NB4 (cell line): ENCODE measurements at regions not wholly inside any gene's neighbourhood (a gene's known extent, or its start where the extent isn't known, plus 50 kb on each side); places are given as distances from the start of the nearest gene placed in this dataset.

Experiments used
- DNase-seq: peaks from one replicate; pipeline ENCODE4 v3.0.0; 2010; ENCODE audit warnings: low read depth
- H3K4me3 ChIP-seq: one replicate; pipeline ENCODE4 v1.5.1; 2011; ENCODE audit warnings: mild to moderate bottlenecking, low read depth, low read length, moderate library complexity
- CTCF ChIP-seq: IDR thresholded peaks from one replicate; pipeline ENCODE4 v1.5.1; 2012; ENCODE audit warnings: low read depth, low read length
- MAX ChIP-seq: IDR thresholded peaks from 2 replicates; pipeline ENCODE4 v1.6.1; 2011; ENCODE audit warnings: low read depth, low read length
- MYC ChIP-seq: IDR thresholded peaks from 2 replicates; pipeline ENCODE4 v1.6.1; 2011; ENCODE audit warnings: low read depth, low read length
- POLR2A ChIP-seq: IDR thresholded peaks from 2 replicates; pipeline ENCODE4 v1.6.1; 2011; ENCODE audit warnings: mild to moderate bottlenecking; ENCODE audit not compliant: insufficient read length; ENCODE audit errors: extremely low read depth

- no peak for DNase-seq
- H3K4me3 ChIP-seq: no peak overlapping the region
- TF ChIP-seq POLR2A (no peak), MYC (no peak), CTCF (no peak), MAX (no peak)
Observed at GRCh38 chr3:87361271-87361670, 84.9 kb upstream of the POU1F1 start.

GRCh38 chr3:87359826-87360225, 83.4 kb upstream of the POU1F1 start:
- no peak for DNase-seq
- TF ChIP-seq CTCF (no peak), MAX (no peak), MYC (no peak), POLR2A (no peak)
- H3K4me3 ChIP-seq: no peak overlapping the region

- DNase-seq: no peak
- H3K4me3 ChIP-seq: no peak overlapping the region
- TF ChIP-seq POLR2A (no peak), MAX (no peak), CTCF (no peak), MYC (no peak)
Observed at GRCh38 chr3:87359025-87359424, 82.6 kb upstream of the POU1F1 start.

GRCh38 chr3:87358066-87358465, 81.7 kb upstream of the POU1F1 start:
- no peak for DNase-seq
- TF ChIP-seq CTCF (no peak), MAX (no peak), POLR2A (no peak), MYC (no peak)

GRCh38 chr3:87354398-87354797, 78.0 kb upstream of the POU1F1 start:
- H3K4me3 ChIP-seq: no peak overlapping the region
- peak; percentile 5 for DNase-seq
- TF ChIP-seq POLR2A (no peak), MAX (no peak), MYC (no peak), CTCF (no peak)

More at GRCh38 chr3:87358066-87358465, 81.7 kb upstream of the POU1F1 start:
- H3K4me3 ChIP-seq: no peak overlapping the region

- DNase-seq: no peak
- TF ChIP-seq MAX (no peak), POLR2A (no peak), MYC (no peak), CTCF (no peak)
- H3K4me3 ChIP-seq: no peak overlapping the region
Observed at GRCh38 chr3:87351937-87352336, 75.6 kb upstream of the POU1F1 start.
